DMS153 (cell line): ENCODE measurements at regions not wholly inside any gene's neighbourhood (a gene's known extent, or its start where the extent isn't known, plus 50 kb on each side); places are given as distances from the start of the nearest gene placed in this dataset.
"Not testable (repeated sequence)": the region's sequence is repeated elsewhere in the genome, so short reads cannot be mapped to it uniquely, and the experiment has no call there.

Experiments used
- DNase-seq: peaks from one replicate; lab custom pipeline; 2025; lab: John Stamatoyannopoulos, UW

- DNase-seq: no peak
Observed at GRCh38 chr16:88200896-88201185, 181.9 kb upstream of the ZNF469 start.

GRCh38 chr16:88201611-88202010 is 181.1 kb upstream of the ZNF469 start:
- not testable (repeated sequence) for DNase-seq

GRCh38 chr16:88202207-88202745 is 180.5 kb upstream of the ZNF469 start:
- DNase-seq: no peak

GRCh38 chr16:88202856-88203681 is 179.7 kb upstream of the ZNF469 start:
- DNase-seq: not testable (repeated sequence)

GRCh38 chr16:88204131-88205110 is 178.3 kb upstream of the ZNF469 start:
- not testable (repeated sequence) for DNase-seq

GRCh38 chr16:88205482-88205881 is 177.3 kb upstream of the ZNF469 start:
- DNase-seq: not testable (repeated sequence)

GRCh38 chr16:88206006-88206405 is 176.8 kb upstream of the ZNF469 start:
- not testable (repeated sequence) for DNase-seq

- not testable (repeated sequence) for DNase-seq
Observed at GRCh38 chr16:88206516-88206915, 176.2 kb upstream of the ZNF469 start.

GRCh38 chr16:88208112-88208511 is 174.6 kb upstream of the ZNF469 start:
- no peak for DNase-seq

GRCh38 chr16:88208776-88209175 is 174.0 kb upstream of the ZNF469 start:
- DNase-seq: not testable (repeated sequence)

- not testable (repeated sequence) for DNase-seq
Observed at GRCh38 chr16:88209579-88209978, 173.2 kb upstream of the ZNF469 start.

- not testable (repeated sequence) for DNase-seq
Observed at GRCh38 chr16:88213937-88214336, 168.8 kb upstream of the ZNF469 start.

- DNase-seq: not testable (repeated sequence)
Observed at GRCh38 chr16:88221001-88221761, 161.6 kb upstream of the ZNF469 start.

- not testable (repeated sequence) for DNase-seq
Observed at GRCh38 chr16:88223696-88224095, 159.1 kb upstream of the ZNF469 start.

- DNase-seq: not testable (repeated sequence)
Observed at GRCh38 chr16:88224131-88224898, 158.4 kb upstream of the ZNF469 start.

- not testable (repeated sequence) for DNase-seq
Observed at GRCh38 chr16:88225640-88226230, 157.0 kb upstream of the ZNF469 start.

GRCh38 chr16:88226302-88226701 is 156.5 kb upstream of the ZNF469 start:
- DNase-seq: not testable (repeated sequence)

GRCh38 chr16:88227026-88227721 is 155.6 kb upstream of the ZNF469 start:
- not testable (repeated sequence) for DNase-seq

GRCh38 chr16:88227722-88228482 is 154.9 kb upstream of the ZNF469 start:
- DNase-seq: not testable (repeated sequence)
